ENCODE measurements at regions not wholly inside any gene's neighbourhood (a gene's known extent, or its start where the extent isn't known, plus 50 kb on each side); places are given as distances from the start of the nearest gene placed in this dataset.

DNA sequence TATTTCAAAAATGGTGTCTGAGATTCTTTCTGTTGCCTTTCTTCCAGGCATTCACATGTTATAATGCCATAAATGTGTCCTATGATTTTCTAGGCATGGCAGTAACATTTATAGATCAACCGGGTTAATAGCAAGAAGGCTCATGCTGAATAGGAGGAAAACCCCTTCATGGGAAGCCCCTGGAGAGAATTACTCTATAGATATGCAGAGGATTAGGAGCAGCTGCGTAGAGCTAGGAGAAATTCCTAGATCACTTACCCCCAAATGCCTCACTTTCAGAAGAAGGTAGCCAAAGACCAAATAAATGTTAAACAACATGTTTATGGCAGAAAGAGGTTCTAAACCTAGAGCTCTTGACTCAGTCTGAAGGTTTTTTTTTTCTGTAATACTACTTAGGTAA, 153.4 kb upstream of the CTNNA2 start:
- ATAC-seq (no peak), DNase-seq (ENCODE audit: extremely low read depth in 1 of 4, low spot score in 3 of 4) (no peak), FAIRE-seq (no peak)
- H3K4me2 ChIP-seq (ENCODE audit: insufficient read depth, low read length) = no peak overlapping the region
- no peaks in the 10 kb centered on the region for H3K9me1 ChIP-seq (ENCODE audit: control insufficient read depth, insufficient read depth, low read length)
- no peaks in the 10 kb centered on the region for H3K9me3 ChIP-seq (replicated peaks; ENCODE audit: control insufficient read depth, insufficient read depth, low read depth, low read length)
- no peak overlapping the region for H3K27ac ChIP-seq (ENCODE audit: extremely low read depth, low read depth, low read length)
- H3K27me3 ChIP-seq (ENCODE audit: control insufficient read depth in 2 of 2, insufficient read depth in 2 of 2, low read length in 2 of 2) = no peaks in the 10 kb centered on the region
- no peaks in the 10 kb centered on the region for H3K4me1 ChIP-seq (replicated peaks in 1 of 2; ENCODE audit: control insufficient read depth in 2 of 2, insufficient read depth in 2 of 2, low read length in 2 of 2)
- intact Hi-C loops (cut with micrococcal nuclease) = no loop called here
- H3K79me2 ChIP-seq (ENCODE audit: control insufficient read depth, insufficient read depth, low read length) = no peaks in the 10 kb centered on the region
- ChIA-PET CTCF (ENCODE audit: low intra/inter-chr PET ratio) (no interaction called here), POLR2A (no interaction called here)
- TF ChIP-seq HEY1 (CRISPR knock-in tag; IDR thresholded peaks at IDR 0.05; ENCODE audit: borderline replicate concordance) (no peak), L3MBTL2 (IDR thresholded peaks at IDR 0.05) (no peak), MAFK (IDR thresholded peaks at IDR 0.05; ENCODE audit: low read length) (no peak), RBM34 (IDR thresholded peaks at IDR 0.05; ENCODE audit: borderline replicate concordance, insufficient read depth, low read length) (no peak), ARID1B (IDR thresholded peaks at IDR 0.05) (no peak), ZNF121 (CRISPR knock-in tag; conservative IDR thresholded peaks at IDR 0.05) (no peak), CEBPG (CRISPR knock-in tag; IDR thresholded peaks at IDR 0.05) (no peak), CEBPG (tag; conservative IDR thresholded peaks at IDR 0.05 in 1 of 2, IDR thresholded peaks at IDR 0.05 in 1 of 2) (no peak), FOSL1 (tag; conservative IDR thresholded peaks at IDR 0.05) (no peak), FOXA1 (IDR thresholded peaks at IDR 0.05; ENCODE audit: borderline replicate concordance) (no peak), SMAD1 (IDR thresholded peaks at IDR 0.05; ENCODE audit: low read depth, low read length, partially characterized antibody) (no peak), ZNF77 (CRISPR knock-in tag; IDR thresholded peaks at IDR 0.05) (no peak), RFX7 (CRISPR knock-in tag; IDR thresholded peaks at IDR 0.05) (no peak), HDAC6 (IDR thresholded peaks at IDR 0.05; ENCODE audit: low read depth, low read length) (no peak), ZNF280B (CRISPR knock-in tag; IDR thresholded peaks at IDR 0.05) (no peak), PCBP1 (IDR thresholded peaks at IDR 0.05; ENCODE audit: low read depth, low read length, poor library complexity, severe bottlenecking) (no peak)
- TF ChIP-seq, protein P1, sequence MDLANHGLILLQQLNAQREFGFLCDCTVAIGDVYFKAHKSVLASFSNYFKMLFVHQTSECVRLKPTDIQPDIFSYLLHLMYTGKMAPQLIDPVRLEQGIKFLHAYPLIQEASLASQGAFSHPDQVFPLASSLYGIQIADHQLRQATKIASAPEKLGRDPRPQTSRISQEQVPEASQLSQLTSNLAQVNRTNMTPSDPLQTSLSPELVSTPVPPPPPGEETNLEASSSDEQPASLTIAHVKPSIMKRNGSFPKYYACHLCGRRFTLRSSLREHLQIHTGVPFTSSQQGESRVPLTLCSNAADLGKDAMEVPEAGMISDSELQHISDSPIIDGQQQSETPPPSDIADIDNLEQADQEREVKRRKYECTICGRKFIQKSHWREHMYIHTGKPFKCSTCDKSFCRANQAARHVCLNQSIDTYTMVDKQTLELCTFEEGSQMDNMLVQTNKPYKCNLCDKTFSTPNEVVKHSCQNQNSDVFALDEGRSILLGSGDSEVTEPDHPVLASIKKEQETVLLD (IDR thresholded peaks at IDR 0.05) = no peak
- TF ChIP-seq, protein P2, sequence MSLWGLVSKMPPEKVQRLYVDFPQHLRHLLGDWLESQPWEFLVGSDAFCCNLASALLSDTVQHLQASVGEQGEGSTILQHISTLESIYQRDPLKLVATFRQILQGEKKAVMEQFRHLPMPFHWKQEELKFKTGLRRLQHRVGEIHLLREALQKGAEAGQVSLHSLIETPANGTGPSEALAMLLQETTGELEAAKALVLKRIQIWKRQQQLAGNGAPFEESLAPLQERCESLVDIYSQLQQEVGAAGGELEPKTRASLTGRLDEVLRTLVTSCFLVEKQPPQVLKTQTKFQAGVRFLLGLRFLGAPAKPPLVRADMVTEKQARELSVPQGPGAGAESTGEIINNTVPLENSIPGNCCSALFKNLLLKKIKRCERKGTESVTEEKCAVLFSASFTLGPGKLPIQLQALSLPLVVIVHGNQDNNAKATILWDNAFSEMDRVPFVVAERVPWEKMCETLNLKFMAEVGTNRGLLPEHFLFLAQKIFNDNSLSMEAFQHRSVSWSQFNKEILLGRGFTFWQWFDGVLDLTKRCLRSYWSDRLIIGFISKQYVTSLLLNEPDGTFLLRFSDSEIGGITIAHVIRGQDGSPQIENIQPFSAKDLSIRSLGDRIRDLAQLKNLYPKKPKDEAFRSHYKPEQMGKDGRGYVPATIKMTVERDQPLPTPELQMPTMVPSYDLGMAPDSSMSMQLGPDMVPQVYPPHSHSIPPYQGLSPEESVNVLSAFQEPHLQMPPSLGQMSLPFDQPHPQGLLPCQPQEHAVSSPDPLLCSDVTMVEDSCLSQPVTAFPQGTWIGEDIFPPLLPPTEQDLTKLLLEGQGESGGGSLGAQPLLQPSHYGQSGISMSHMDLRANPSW (CRISPR knock-in tag; IDR thresholded peaks at IDR 0.05) = no peak
- WGBS (ENCODE audit: insufficient coverage, low coverage, missing lambda C conversion rate) = 0% methylated on average over 2 of the region's 2 CpGs
- no TSS peak for BruUV-seq (replicated peaks)
- no peaks in the 10 kb centered on the region for H3K36me3 ChIP-seq (ENCODE audit: control insufficient read depth, insufficient read depth, low read length)
- no peak overlapping the region for H2AFZ ChIP-seq (ENCODE audit: low read depth, low read length)
- H3K9ac ChIP-seq (ENCODE audit: insufficient read depth in 1 of 2, low read depth in 2 of 2, low read length in 2 of 2) = no peak overlapping the region
- no peaks in the 10 kb centered on the region for H4K20me1 ChIP-seq (replicated peaks; ENCODE audit: control insufficient read depth, insufficient read depth, low read length)
- no peak overlapping the region for H3K4me3 ChIP-seq
- in situ Hi-C loops (cut with MboI) = no loop called here
